HEK293 (cell line): ENCODE measurements at regions not wholly inside any gene's neighbourhood (a gene's known extent, or its start where the extent isn't known, plus 50 kb on each side); places are given as distances from the start of the nearest gene placed in this dataset.

Experiments used
- IKZF3 ChIP-seq: fragments of 450-650 bp; IDR thresholded peaks from 2 replicates; pipeline ENCODE4 v1.5.0; 2018; ENCODE audit warnings: missing biosample characterization, mild to moderate bottlenecking, missing genetic modification characterization, moderate library complexity
- MZF1 ChIP-seq: fragments of 450-650 bp; formaldehyde crosslinking; IDR thresholded peaks from 2 replicates; pipeline ENCODE4 v1.5.1; 2017; ENCODE audit warnings: missing biosample characterization, missing genetic modification characterization, borderline replicate concordance
- SP2 ChIP-seq: fragments of 450-650 bp; formaldehyde crosslinking; IDR thresholded peaks from 2 replicates; pipeline ENCODE4 v1.5.1; 2016; ENCODE audit warnings: missing biosample characterization, missing genetic modification characterization
- TRIM28 ChIP-seq: IDR thresholded peaks from 2 replicates; pipeline ENCODE4 v1.6.1; 2011; ENCODE audit warnings: low read length, control low read depth, borderline replicate concordance
- ZBTB21 ChIP-seq: fragments of 450-650 bp; formaldehyde crosslinking; IDR thresholded peaks from 2 replicates; pipeline ENCODE4 v1.5.1; 2017; ENCODE audit warnings: missing biosample characterization, missing genetic modification characterization
- ZBTB48 ChIP-seq: fragments of 450-650 bp; formaldehyde crosslinking; IDR thresholded peaks from 2 replicates; pipeline ENCODE4 v1.5.1; 2016; ENCODE audit warnings: missing biosample characterization, missing genetic modification characterization
- ZEB2 ChIP-seq: fragments of 450-650 bp; formaldehyde crosslinking; IDR thresholded peaks from 2 replicates; pipeline ENCODE4 v1.5.1; 2016; ENCODE audit warnings: missing biosample characterization, missing genetic modification characterization
- ZFP3 ChIP-seq: fragments of 450-650 bp; formaldehyde crosslinking; IDR thresholded peaks from 2 replicates; pipeline ENCODE4 v1.5.1; 2016; ENCODE audit warnings: low read depth, missing biosample characterization, missing genetic modification characterization
- ZNF132 ChIP-seq: fragments of 450-650 bp; formaldehyde crosslinking; IDR thresholded peaks from 2 replicates; pipeline ENCODE4 v1.5.1; 2017; ENCODE audit warnings: missing biosample characterization, missing genetic modification characterization, borderline replicate concordance
- ZNF140 ChIP-seq: fragments of 450-650 bp; formaldehyde crosslinking; IDR thresholded peaks from 2 replicates; pipeline ENCODE4 v1.5.1; 2016; ENCODE audit warnings: missing biosample characterization, missing genetic modification characterization
- ZNF146 ChIP-seq: fragments of 450-650 bp; formaldehyde crosslinking; IDR thresholded peaks from 2 replicates; pipeline ENCODE4 v1.5.1; 2016; ENCODE audit warnings: missing biosample characterization, missing genetic modification characterization
- ZNF169 ChIP-seq: fragments of 450-650 bp; formaldehyde crosslinking; IDR thresholded peaks from 2 replicates; pipeline ENCODE4 v1.5.1; 2016; ENCODE audit warnings: missing biosample characterization, missing genetic modification characterization
- ZNF23 ChIP-seq: fragments of 450-650 bp; formaldehyde crosslinking; IDR thresholded peaks from 2 replicates; pipeline ENCODE4 v1.5.1; 2016; ENCODE audit warnings: missing biosample characterization, missing genetic modification characterization, borderline replicate concordance
- ZNF248 ChIP-seq: fragments of 450-650 bp; formaldehyde crosslinking; IDR thresholded peaks from 2 replicates; pipeline ENCODE4 v1.5.1; 2017; ENCODE audit warnings: missing biosample characterization, missing genetic modification characterization
- ZNF350 ChIP-seq: fragments of 450-650 bp; formaldehyde crosslinking; IDR thresholded peaks from 2 replicates; pipeline ENCODE4 v1.5.0; 2017; ENCODE audit warnings: missing biosample characterization, mild to moderate bottlenecking, missing genetic modification characterization
- ZNF366 ChIP-seq: fragments of 450-650 bp; formaldehyde crosslinking; conservative IDR thresholded peaks from 2 replicates; pipeline ENCODE4 v1.5.1; 2016; ENCODE audit warnings: missing biosample characterization, missing genetic modification characterization
- ZNF404 ChIP-seq: fragments of 450-650 bp; formaldehyde crosslinking; IDR thresholded peaks from 2 replicates; pipeline ENCODE4 v1.5.1; 2017; ENCODE audit warnings: missing biosample characterization, missing genetic modification characterization
- ZNF423 ChIP-seq: fragments of 450-650 bp; formaldehyde crosslinking; IDR thresholded peaks from 2 replicates; pipeline ENCODE4 v1.5.1; 2016; ENCODE audit warnings: missing biosample characterization, missing genetic modification characterization
- ZNF426 ChIP-seq: fragments of 450-650 bp; formaldehyde crosslinking; IDR thresholded peaks from 2 replicates; pipeline ENCODE4 v1.5.1; 2017; ENCODE audit warnings: missing biosample characterization, missing genetic modification characterization, mild to moderate bottlenecking, inconsistent platforms, moderate library complexity
- ZNF514 ChIP-seq: fragments of 450-650 bp; formaldehyde crosslinking; IDR thresholded peaks from 2 replicates; pipeline ENCODE4 v1.5.1; 2016; ENCODE audit warnings: missing biosample characterization, missing genetic modification characterization
- ZNF600 ChIP-seq: fragments of 450-650 bp; formaldehyde crosslinking; IDR thresholded peaks from 2 replicates; pipeline ENCODE4 v1.5.1; 2016; ENCODE audit warnings: missing biosample characterization, missing genetic modification characterization
- ZNF654 ChIP-seq: fragments of 450-650 bp; formaldehyde crosslinking; IDR thresholded peaks from 2 replicates; pipeline ENCODE4 v1.5.1; 2016; ENCODE audit warnings: low read depth, missing biosample characterization, missing genetic modification characterization
- ZNF768 ChIP-seq: fragments of 450-650 bp; formaldehyde crosslinking; IDR thresholded peaks from 2 replicates; pipeline ENCODE4 v1.5.1; 2018; ENCODE audit warnings: missing biosample characterization, mild to moderate bottlenecking, missing genetic modification characterization
- ZXDB ChIP-seq: fragments of 450-650 bp; formaldehyde crosslinking; IDR thresholded peaks from 2 replicates; pipeline ENCODE4 v1.5.1; 2016; ENCODE audit warnings: missing biosample characterization, missing genetic modification characterization
- TF ChIP-seq, protein P1 (sequence below): fragments of 450-650 bp; formaldehyde crosslinking; IDR thresholded peaks from 2 replicates; pipeline ENCODE4 v1.5.1; 2016; ENCODE audit warnings: missing biosample characterization, missing genetic modification characterization, borderline replicate concordance
- TF ChIP-seq, protein P2 (sequence below): fragments of 450-650 bp; formaldehyde crosslinking; IDR thresholded peaks from 2 replicates; pipeline ENCODE4 v1.5.1; 2017; ENCODE audit warnings: missing biosample characterization, missing genetic modification characterization
- TF ChIP-seq, protein P3 (sequence below): fragments of 450-650 bp; formaldehyde crosslinking; IDR thresholded peaks from 2 replicates; pipeline ENCODE4 v1.5.1; 2016; ENCODE audit warnings: missing biosample characterization, missing genetic modification characterization, low read depth
- TF ChIP-seq, protein P4 (sequence below): fragments of 450-650 bp; formaldehyde crosslinking; IDR thresholded peaks from 2 replicates; pipeline ENCODE4 v1.5.1; 2016; ENCODE audit warnings: missing biosample characterization, missing genetic modification characterization
- TF ChIP-seq, protein P5 (sequence below): fragments of 450-650 bp; formaldehyde crosslinking; IDR thresholded peaks from 2 replicates; pipeline ENCODE4 v1.5.1; 2017; ENCODE audit warnings: missing biosample characterization, missing genetic modification characterization
- TF ChIP-seq, protein P6 (sequence below): fragments of 450-650 bp; formaldehyde crosslinking; conservative IDR thresholded peaks from 2 replicates; pipeline ENCODE4 v1.5.1; 2016; ENCODE audit warnings: low read depth, missing biosample characterization, missing genetic modification characterization

DNA sequence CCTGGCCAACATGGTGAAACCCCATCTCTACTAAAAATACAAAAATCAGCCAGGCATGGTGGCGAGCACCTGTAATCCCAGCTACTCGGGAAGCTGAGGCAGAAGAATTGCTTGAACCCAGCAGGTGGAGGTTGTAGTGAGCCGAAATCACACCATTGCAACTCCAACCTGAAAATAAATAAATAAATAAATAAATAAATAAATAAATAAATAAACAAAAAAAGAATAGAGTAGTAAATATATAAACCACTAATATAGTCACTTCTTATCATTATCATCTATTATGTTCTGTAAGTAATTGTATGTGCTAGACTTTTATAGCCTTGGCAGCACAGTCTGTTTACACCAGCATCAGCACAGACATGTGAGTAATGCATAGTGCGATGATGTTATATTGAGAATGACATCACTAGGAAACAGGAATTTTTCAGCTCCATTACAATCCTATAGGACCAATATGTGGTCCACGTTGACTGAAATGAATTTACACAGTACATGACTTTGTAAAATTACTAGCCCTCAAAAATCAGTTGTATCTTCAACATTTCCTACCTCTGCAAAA, 385.4 kb upstream of the ANKRD30A start (continued):
- TF ChIP-seq ZNF248 (tag by site-specific recombination) (no peak), ZNF404 (tag by site-specific recombination) (peak; percentile 91), ZNF169 (tag by site-specific recombination) (no peak), ZNF132 (tag by site-specific recombination) (no peak), TRIM28 (no peak), ZXDB (tag by site-specific recombination) (peak; percentile 55; the same call in 1 of the 2 replicates), ZEB2 (tag by site-specific recombination) (0 out of 2 replicates have a peak, but pooled peaks have one; percentile 29), ZNF600 (tag by site-specific recombination) (peak; percentile 58; the same call in 1 of the 2 replicates), ZBTB21 (tag by site-specific recombination) (peak; percentile 88), MZF1 (tag by site-specific recombination) (no peak; the same call in 1 of the 2 replicates), ZNF768 (tag by site-specific recombination) (no peak), ZNF654 (peak; percentile 47), ZNF366 (tag by site-specific recombination) (peak; percentile 62), ZNF350 (tag by site-specific recombination) (no peak), ZNF146 (tag by site-specific recombination) (0 out of 2 replicates have a peak, but pooled peaks have one; percentile 13), ZNF514 (tag by site-specific recombination) (0 out of 2 replicates have a peak, but pooled peaks have one; percentile 43), ZFP3 (tag by site-specific recombination) (0 out of 2 replicates have a peak, but pooled peaks have one; percentile 21), SP2 (no peak), ZNF23 (tag by site-specific recombination) (no peak), ZNF140 (tag by site-specific recombination) (peak; percentile 70; the same call in 1 of the 2 replicates), ZNF426 (tag by site-specific recombination) (peak; percentile 74), ZNF423 (no peak), IKZF3 (tag by site-specific recombination) (no peak), ZBTB48 (tag by site-specific recombination) (no peak)
- TF ChIP-seq, protein P1, sequence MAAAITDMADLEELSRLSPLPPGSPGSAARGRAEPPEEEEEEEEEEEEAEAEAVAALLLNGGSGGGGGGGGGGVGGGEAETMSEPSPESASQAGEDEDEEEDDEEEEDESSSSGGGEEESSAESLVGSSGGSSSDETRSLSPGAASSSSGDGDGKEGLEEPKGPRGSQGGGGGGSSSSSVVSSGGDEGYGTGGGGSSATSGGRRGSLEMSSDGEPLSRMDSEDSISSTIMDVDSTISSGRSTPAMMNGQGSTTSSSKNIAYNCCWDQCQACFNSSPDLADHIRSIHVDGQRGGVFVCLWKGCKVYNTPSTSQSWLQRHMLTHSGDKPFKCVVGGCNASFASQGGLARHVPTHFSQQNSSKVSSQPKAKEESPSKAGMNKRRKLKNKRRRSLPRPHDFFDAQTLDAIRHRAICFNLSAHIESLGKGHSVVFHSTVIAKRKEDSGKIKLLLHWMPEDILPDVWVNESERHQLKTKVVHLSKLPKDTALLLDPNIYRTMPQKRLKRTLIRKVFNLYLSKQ (tag by site-specific recombination): 0 out of 2 replicates have a peak, but pooled peaks have one; percentile 32
- TF ChIP-seq, protein P2, sequence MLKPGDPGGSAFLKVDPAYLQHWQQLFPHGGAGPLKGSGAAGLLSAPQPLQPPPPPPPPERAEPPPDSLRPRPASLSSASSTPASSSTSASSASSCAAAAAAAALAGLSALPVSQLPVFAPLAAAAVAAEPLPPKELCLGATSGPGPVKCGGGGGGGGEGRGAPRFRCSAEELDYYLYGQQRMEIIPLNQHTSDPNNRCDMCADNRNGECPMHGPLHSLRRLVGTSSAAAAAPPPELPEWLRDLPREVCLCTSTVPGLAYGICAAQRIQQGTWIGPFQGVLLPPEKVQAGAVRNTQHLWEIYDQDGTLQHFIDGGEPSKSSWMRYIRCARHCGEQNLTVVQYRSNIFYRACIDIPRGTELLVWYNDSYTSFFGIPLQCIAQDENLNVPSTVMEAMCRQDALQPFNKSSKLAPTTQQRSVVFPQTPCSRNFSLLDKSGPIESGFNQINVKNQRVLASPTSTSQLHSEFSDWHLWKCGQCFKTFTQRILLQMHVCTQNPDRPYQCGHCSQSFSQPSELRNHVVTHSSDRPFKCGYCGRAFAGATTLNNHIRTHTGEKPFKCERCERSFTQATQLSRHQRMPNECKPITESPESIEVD (tag by site-specific recombination): no peak
- TF ChIP-seq, protein P3, sequence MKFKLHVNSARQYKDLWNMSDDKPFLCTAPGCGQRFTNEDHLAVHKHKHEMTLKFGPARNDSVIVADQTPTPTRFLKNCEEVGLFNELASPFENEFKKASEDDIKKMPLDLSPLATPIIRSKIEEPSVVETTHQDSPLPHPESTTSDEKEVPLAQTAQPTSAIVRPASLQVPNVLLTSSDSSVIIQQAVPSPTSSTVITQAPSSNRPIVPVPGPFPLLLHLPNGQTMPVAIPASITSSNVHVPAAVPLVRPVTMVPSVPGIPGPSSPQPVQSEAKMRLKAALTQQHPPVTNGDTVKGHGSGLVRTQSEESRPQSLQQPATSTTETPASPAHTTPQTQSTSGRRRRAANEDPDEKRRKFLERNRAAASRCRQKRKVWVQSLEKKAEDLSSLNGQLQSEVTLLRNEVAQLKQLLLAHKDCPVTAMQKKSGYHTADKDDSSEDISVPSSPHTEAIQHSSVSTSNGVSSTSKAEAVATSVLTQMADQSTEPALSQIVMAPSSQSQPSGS: peak; percentile 76
- TF ChIP-seq, protein P4, sequence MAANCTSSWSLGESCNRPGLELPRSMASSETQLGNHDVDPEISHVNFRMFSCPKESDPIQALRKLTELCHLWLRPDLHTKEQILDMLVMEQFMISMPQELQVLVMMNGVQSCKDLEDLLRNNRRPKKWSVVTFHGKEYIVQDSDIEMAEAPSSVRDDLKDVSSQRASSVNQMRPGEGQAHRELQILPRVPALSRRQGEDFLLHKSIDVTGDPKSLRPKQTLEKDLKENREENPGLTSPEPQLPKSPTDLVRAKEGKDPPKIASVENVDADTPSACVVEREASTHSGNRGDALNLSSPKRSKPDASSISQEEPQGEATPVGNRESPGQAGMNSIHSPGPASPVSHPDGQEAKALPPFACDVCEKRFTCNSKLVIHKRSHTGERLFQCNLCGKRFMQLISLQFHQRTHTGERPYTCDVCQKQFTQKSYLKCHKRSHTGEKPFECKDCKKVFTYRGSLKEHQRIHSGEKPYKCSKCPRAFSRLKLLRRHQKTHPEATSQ (tag by site-specific recombination): no peak
- TF ChIP-seq, protein P5, sequence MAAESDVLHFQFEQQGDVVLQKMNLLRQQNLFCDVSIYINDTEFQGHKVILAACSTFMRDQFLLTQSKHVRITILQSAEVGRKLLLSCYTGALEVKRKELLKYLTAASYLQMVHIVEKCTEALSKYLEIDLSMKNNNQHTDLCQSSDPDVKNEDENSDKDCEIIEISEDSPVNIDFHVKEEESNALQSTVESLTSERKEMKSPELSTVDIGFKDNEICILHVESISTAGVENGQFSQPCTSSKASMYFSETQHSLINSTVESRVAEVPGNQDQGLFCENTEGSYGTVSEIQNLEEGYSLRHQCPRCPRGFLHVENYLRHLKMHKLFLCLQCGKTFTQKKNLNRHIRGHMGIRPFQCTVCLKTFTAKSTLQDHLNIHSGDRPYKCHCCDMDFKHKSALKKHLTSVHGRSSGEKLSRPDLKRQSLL (tag by site-specific recombination): no peak
- TF ChIP-seq, protein P6, sequence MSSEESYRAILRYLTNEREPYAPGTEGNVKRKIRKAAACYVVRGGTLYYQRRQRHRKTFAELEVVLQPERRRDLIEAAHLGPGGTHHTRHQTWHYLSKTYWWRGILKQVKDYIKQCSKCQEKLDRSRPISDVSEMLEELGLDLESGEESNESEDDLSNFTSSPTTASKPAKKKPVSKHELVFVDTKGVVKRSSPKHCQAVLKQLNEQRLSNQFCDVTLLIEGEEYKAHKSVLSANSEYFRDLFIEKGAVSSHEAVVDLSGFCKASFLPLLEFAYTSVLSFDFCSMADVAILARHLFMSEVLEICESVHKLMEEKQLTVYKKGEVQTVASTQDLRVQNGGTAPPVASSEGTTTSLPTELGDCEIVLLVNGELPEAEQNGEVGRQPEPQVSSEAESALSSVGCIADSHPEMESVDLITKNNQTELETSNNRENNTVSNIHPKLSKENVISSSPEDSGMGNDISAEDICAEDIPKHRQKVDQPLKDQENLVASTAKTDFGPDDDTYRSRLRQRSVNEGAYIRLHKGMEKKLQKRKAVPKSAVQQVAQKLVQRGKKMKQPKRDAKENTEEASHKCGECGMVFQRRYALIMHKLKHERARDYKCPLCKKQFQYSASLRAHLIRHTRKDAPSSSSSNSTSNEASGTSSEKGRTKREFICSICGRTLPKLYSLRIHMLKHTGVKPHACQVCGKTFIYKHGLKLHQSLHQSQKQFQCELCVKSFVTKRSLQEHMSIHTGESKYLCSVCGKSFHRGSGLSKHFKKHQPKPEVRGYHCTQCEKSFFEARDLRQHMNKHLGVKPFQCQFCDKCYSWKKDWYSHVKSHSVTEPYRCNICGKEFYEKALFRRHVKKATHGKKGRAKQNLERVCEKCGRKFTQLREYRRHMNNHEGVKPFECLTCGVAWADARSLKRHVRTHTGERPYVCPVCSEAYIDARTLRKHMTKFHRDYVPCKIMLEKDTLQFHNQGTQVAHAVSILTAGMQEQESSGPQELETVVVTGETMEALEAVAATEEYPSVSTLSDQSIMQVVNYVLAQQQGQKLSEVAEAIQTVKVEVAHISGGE (tag by site-specific recombination): peak; percentile 81
